Urinary bladder (tissue), 1 donor: ENCODE measurements at regions not wholly inside any gene's neighbourhood (a gene's known extent, or its start where the extent isn't known, plus 50 kb on each side); places are given as distances from the start of the nearest gene placed in this dataset. TPM values are rescaled to one million over a fixed set of nuclear protein-coding genes. Genes with fewer than 3 reads are reported as not detected.

ENCODE experiments used
- small RNA-seq: library from RNA; depleted of rRNA; stranded (forward); fragments of <200 nt; gene quantifications from one replicate; pipeline ENCODE3, GENCODE V24; 2014

Small RNA genes in the stretch of these regions (small RNA-seq; reads per million reads assigned to genes)
- gene AC104408.1, result not detected
- gene RNU7-190P, result not detected
